ENCODE measurements at regions not wholly inside any gene's neighbourhood (a gene's known extent, or its start where the extent isn't known, plus 50 kb on each side); places are given as distances from the start of the nearest gene placed in this dataset.

DNA sequence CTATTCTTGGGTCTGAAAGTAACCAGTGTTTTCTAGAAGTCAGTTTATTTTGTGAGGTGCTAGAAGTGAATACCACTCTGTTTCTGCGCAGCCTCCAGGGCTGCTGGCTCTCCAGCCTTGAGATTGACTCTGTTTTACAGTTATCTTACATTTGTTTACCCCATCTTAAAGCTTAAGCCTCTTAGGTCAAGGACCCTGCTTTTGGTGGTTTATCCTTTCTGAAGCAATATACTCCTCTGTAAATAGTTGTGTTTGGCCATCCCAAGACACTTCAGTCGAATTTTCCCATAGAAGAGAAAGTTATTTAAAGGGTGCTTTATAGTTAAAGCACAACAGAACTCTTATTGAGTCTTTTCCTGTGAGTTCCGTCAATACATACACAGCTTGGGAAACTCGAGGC lies 190.6 kb upstream of the RSPO3 start:
- H3K36me3 ChIP-seq, result no peaks in the 10 kb centered on the region
- TF ChIP-seq, protein P1, sequence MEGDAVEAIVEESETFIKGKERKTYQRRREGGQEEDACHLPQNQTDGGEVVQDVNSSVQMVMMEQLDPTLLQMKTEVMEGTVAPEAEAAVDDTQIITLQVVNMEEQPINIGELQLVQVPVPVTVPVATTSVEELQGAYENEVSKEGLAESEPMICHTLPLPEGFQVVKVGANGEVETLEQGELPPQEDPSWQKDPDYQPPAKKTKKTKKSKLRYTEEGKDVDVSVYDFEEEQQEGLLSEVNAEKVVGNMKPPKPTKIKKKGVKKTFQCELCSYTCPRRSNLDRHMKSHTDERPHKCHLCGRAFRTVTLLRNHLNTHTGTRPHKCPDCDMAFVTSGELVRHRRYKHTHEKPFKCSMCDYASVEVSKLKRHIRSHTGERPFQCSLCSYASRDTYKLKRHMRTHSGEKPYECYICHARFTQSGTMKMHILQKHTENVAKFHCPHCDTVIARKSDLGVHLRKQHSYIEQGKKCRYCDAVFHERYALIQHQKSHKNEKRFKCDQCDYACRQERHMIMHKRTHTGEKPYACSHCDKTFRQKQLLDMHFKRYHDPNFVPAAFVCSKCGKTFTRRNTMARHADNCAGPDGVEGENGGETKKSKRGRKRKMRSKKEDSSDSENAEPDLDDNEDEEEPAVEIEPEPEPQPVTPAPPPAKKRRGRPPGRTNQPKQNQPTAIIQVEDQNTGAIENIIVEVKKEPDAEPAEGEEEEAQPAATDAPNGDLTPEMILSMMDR (IDR thresholded peaks at IDR 0.05), result no peak
- TF ChIP-seq POLR2A (IDR thresholded peaks at IDR 0.05), result no peak
- no peak overlapping the region for H3K4me3 ChIP-seq
- no peak overlapping the region for H3K27ac ChIP-seq
- H3K9me3 ChIP-seq, result no peaks in the 10 kb centered on the region
- no peaks in the 10 kb centered on the region for H3K27me3 ChIP-seq
- 58 to 64% methylated on average over 4 of the region's 4 CpGs for WGBS, 2 donors
- H3K4me1 ChIP-seq, result no peaks in the 10 kb centered on the region
- no peak for DNase-seq
- intact Hi-C loops (cut with DNase I), result no loop called here

DNA sequence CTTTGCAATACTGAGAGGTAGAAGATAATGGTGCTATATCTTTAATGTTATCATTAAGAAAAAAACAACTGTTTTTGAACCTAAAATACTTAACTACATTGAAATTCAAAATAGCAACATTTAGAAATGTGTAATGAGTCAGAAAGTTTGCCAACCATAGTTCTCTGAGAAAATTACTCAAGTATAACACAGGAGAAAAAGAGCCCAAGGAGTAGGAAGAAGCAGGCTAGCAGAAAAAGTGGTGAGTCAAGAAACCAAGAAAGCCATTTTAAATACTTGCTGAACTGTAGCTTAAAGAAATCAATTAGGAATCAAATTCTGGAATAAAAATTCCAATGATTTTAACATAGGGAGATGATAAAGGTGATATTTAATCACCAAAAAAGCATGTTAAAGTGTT lies 181.0 kb upstream of the RSPO3 start:
- H3K9me3 ChIP-seq, result no peaks in the 10 kb centered on the region
- DNase-seq, result no peak
- H3K27me3 ChIP-seq, result no peaks in the 10 kb centered on the region
- no peaks in the 10 kb centered on the region for H3K36me3 ChIP-seq
- no peaks in the 10 kb centered on the region for H3K4me1 ChIP-seq
- no peak overlapping the region for H3K4me3 ChIP-seq
- no peak overlapping the region for H3K27ac ChIP-seq
- no peak for TF ChIP-seq POLR2A (IDR thresholded peaks at IDR 0.05)
- TF ChIP-seq, protein P1 (IDR thresholded peaks at IDR 0.05), result no peak
- intact Hi-C loops (cut with DNase I), result no loop called here

DNA sequence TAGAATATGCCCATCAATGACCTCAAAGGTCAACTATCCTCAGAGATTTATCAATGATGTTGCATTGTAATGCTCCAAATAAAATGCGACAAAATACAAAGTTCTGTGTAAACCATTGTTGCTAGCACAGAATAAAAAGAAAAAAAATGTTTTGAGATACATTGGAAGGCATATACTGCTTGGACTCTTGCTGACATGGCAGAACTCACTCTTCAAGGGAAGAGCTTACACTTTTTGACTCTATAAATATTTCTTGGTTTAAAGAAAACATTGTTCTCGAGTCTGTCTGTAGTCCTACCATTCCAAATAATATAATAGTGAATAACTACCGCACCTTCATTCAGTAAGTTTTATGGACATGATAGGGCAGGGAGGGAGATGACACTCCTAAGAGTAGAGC lies 178.7 kb upstream of the RSPO3 start:
- intact Hi-C loops (cut with DNase I), result no loop called here
- 75 to 85% methylated on average over 3 of the region's 3 CpGs for WGBS, 2 donors

DNA sequence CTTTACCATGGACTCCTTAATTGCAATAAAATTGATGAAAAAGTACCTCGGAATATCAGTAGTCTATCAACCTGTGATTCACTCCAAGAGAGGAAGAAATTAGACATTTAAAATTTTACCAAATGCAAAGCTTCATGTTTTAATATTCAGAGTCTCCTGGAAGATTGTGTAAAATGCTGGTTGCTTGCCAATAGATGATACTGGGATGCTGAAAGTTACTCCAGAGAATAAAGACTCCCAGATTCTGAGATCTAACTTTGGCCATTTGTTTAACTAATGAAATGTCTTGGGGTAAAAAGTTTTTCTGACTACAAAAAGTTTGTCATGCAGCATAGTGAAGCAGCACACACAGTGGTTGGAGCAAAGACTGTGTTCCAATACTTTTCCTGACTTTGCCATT lies 176.7 kb upstream of the RSPO3 start:
- WGBS, 2 donors, result 76 to 77% methylated on average over 1 of the region's 1 CpG
- H3K9me3 ChIP-seq, result no peaks in the 10 kb centered on the region
- no peaks in the 10 kb centered on the region for H3K4me1 ChIP-seq
- intact Hi-C loops (cut with DNase I), result no loop called here
- no peaks in the 10 kb centered on the region for H3K36me3 ChIP-seq
- no peak for TF ChIP-seq POLR2A (IDR thresholded peaks at IDR 0.05)
- TF ChIP-seq, protein P1 (IDR thresholded peaks at IDR 0.05), result no peak
- no peak for DNase-seq
- H3K27me3 ChIP-seq, result no peaks in the 10 kb centered on the region
- no peak overlapping the region for H3K4me3 ChIP-seq
- no peak overlapping the region for H3K27ac ChIP-seq

More for the DNA sequence above, 178.7 kb upstream of the RSPO3 start:
- DNase-seq, result no peak
- TF ChIP-seq POLR2A (IDR thresholded peaks at IDR 0.05), result no peak
- TF ChIP-seq, protein P1 (IDR thresholded peaks at IDR 0.05), result no peak
- Histone ChIP-seq H3K27ac (no peak overlapping the region), H3K36me3 (no peaks in the 10 kb centered on the region), H3K4me3 (no peak overlapping the region), H3K4me1 (no peaks in the 10 kb centered on the region), H3K9me3 (no peaks in the 10 kb centered on the region), H3K27me3 (no peaks in the 10 kb centered on the region)

DNA sequence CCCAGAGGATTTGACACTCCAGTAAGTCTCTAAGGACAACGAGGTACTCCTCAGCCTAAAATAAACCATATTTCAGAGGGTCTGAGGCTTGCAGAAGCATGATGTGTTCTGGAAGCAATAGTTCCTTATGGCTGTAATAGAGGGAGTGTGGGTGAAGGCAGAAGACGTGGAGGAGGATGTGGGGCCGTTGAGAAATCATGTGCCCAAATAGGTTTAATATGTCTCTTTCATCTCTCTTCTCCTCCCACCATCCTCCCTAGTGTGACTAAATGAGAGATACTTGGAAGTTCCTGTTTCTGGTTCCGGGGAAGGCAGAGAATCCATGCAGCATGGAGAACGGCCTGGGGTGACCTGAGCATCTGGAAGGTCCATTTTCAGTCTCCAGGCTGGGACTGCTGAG lies 174.0 kb upstream of the RSPO3 start:
- Histone ChIP-seq H3K27ac (no peak overlapping the region), H3K9me3 (no peaks in the 10 kb centered on the region), H3K4me3 (no peak overlapping the region), H3K27me3 (no peaks in the 10 kb centered on the region), H3K36me3 (no peaks in the 10 kb centered on the region), H3K4me1 (no peaks in the 10 kb centered on the region)
- no peak for DNase-seq
- intact Hi-C loops (cut with DNase I), result no loop called here
- TF ChIP-seq, protein P1 (IDR thresholded peaks at IDR 0.05), result no peak
- TF ChIP-seq POLR2A (IDR thresholded peaks at IDR 0.05), result no peak
- 56 to 58% methylated on average over 5 of the region's 5 CpGs for WGBS, 2 donors

All from esophagus squamous epithelium (tissue), 5 donors.